SK-N-SH treated with all-trans-retinoic acid at 6 μM for 48 hours (cell line): ENCODE measurements at regions not wholly inside any gene's neighbourhood (a gene's known extent, or its start where the extent isn't known, plus 50 kb on each side); places are given as distances from the start of the nearest gene placed in this dataset.
A peak's percentile ranks its signal among the peaks of the same experiment; 100 is the strongest.

Source experiments
- ATAC-seq: fragments of 200-7000 bp; cut with Tn5 transposase; 3 replicates; pipeline ENCODE4 v1.9.1; 2020; ENCODE audit warnings: mild to moderate bottlenecking, moderate library complexity
- ARNTL ChIP-seq: fragments of 450-650 bp; formaldehyde crosslinking; IDR thresholded peaks from 2 replicates; pipeline ENCODE4 v1.5.0; 2020; ENCODE audit warnings: low read depth, mild to moderate bottlenecking, moderate library complexity, borderline replicate concordance
- BACH2 ChIP-seq: fragments of 250-450 bp; sonication (Bioruptor Pico); IDR thresholded peaks from 2 replicates; pipeline ENCODE4 v1.9.0; 2021; ENCODE audit warnings: mild to moderate bottlenecking, borderline replicate concordance
- CSDC2 ChIP-seq: fragments of 250-450 bp; sonication (Bioruptor Pico); IDR thresholded peaks from 2 replicates; pipeline ENCODE4 v1.5.0; 2020; ENCODE audit warnings: mild to moderate bottlenecking, moderate library complexity
- ESRRG ChIP-seq: fragments of 250-450 bp; sonication (Bioruptor Pico); IDR thresholded peaks from 2 replicates; pipeline ENCODE4 v1.6.1; 2021; ENCODE audit warnings: mild to moderate bottlenecking
- GLIS3 ChIP-seq: fragments of 250-450 bp; sonication (Bioruptor Pico); IDR thresholded peaks from 2 replicates; pipeline ENCODE4 v1.5.0; 2020; ENCODE audit warnings: mild to moderate bottlenecking, moderate library complexity
- ISL1 ChIP-seq: fragments of 250-450 bp; sonication (Bioruptor Pico); IDR thresholded peaks from 2 replicates; pipeline ENCODE4 v2.1.2; 2022; ENCODE audit warnings: mild to moderate bottlenecking, moderate library complexity
- OSR1 ChIP-seq: fragments of 250-450 bp; sonication (Bioruptor Pico); IDR thresholded peaks from 2 replicates; pipeline ENCODE4 v1.8.0; 2022; ENCODE audit warnings: moderate library complexity, mild to moderate bottlenecking, inconsistent platforms
- PPARA ChIP-seq: fragments of 250-450 bp; sonication (Bioruptor Pico); IDR thresholded peaks from 2 replicates; pipeline ENCODE4 v1.5.0; 2020; ENCODE audit warnings: mild to moderate bottlenecking, borderline replicate concordance
- RARB ChIP-seq: fragments of 250-450 bp; sonication (Bioruptor Pico); IDR thresholded peaks from 2 replicates; pipeline ENCODE4 v1.8.0; 2021; ENCODE audit warnings: mild to moderate bottlenecking, moderate library complexity
- SNAI2 ChIP-seq: fragments of 250-450 bp; sonication (Bioruptor Pico); IDR thresholded peaks from 2 replicates; pipeline ENCODE4 v1.5.0; 2020; ENCODE audit warnings: mild to moderate bottlenecking, moderate library complexity
- TCF4 ChIP-seq: fragments of 250-450 bp; sonication (Bioruptor Pico); IDR thresholded peaks from 2 replicates; pipeline ENCODE4 v1.8.0; 2021; ENCODE audit warnings: mild to moderate bottlenecking, moderate library complexity, borderline replicate concordance
- TOX ChIP-seq: fragments of 250-450 bp; sonication (Bioruptor Pico); IDR thresholded peaks from 2 replicates; pipeline ENCODE4 v1.8.0; 2021; ENCODE audit warnings: mild to moderate bottlenecking, moderate library complexity, borderline replicate concordance
- ZFP3 ChIP-seq: fragments of 250-450 bp; sonication (Bioruptor Pico); IDR thresholded peaks from 2 replicates; pipeline ENCODE4 v1.5.0; 2020; ENCODE audit warnings: mild to moderate bottlenecking, moderate library complexity
- ZFP30 ChIP-seq: fragments of 450-650 bp; formaldehyde crosslinking; IDR thresholded peaks from 2 replicates; pipeline ENCODE4 v1.5.0; 2022; ENCODE audit warnings: mild to moderate bottlenecking, moderate library complexity
- ZNF565 ChIP-seq: fragments of 450-650 bp; formaldehyde crosslinking; conservative IDR thresholded peaks from 2 replicates; pipeline ENCODE4 v1.5.0; 2020; ENCODE audit warnings: low read depth, mild to moderate bottlenecking, moderate library complexity
- ZNF70 ChIP-seq: fragments of 450-650 bp; formaldehyde crosslinking; IDR thresholded peaks from 2 replicates; pipeline ENCODE4 v1.5.0; 2020; ENCODE audit warnings: mild to moderate bottlenecking, moderate library complexity
- ZNF8 ChIP-seq: fragments of 450-650 bp; formaldehyde crosslinking; IDR thresholded peaks from 2 replicates; pipeline ENCODE4 v1.5.0; 2020; ENCODE audit warnings: mild to moderate bottlenecking, moderate library complexity
- TF ChIP-seq, protein P1 (sequence below): fragments of 250-450 bp; sonication (Bioruptor Pico); IDR thresholded peaks from 2 replicates; pipeline ENCODE4 v1.5.1; 2020; ENCODE audit warnings: low read depth, mild to moderate bottlenecking, moderate library complexity
- TF ChIP-seq, protein P2 (sequence below): fragments of 250-450 bp; sonication (Bioruptor Pico); IDR thresholded peaks from 2 replicates; pipeline ENCODE4 v1.5.0; 2020; ENCODE audit warnings: mild to moderate bottlenecking, moderate library complexity
- TF ChIP-seq, protein P3 (sequence below): fragments of 250-450 bp; sonication (Bioruptor Pico); IDR thresholded peaks from 2 replicates; pipeline ENCODE4 v1.8.0; 2020; ENCODE audit warnings: mild to moderate bottlenecking, moderate library complexity, borderline replicate concordance
- TF ChIP-seq, protein P4 (sequence below): fragments of 250-450 bp; sonication (Bioruptor Pico); IDR thresholded peaks from 2 replicates; pipeline ENCODE4 v1.8.0; 2021; ENCODE audit warnings: low read depth, mild to moderate bottlenecking, moderate library complexity, borderline replicate concordance
- TF ChIP-seq, protein P5 (sequence below): fragments of 250-450 bp; sonication (Bioruptor Pico); IDR thresholded peaks from 2 replicates; pipeline ENCODE4 v1.5.1; 2021; ENCODE audit warnings: mild to moderate bottlenecking, moderate library complexity

DNA sequence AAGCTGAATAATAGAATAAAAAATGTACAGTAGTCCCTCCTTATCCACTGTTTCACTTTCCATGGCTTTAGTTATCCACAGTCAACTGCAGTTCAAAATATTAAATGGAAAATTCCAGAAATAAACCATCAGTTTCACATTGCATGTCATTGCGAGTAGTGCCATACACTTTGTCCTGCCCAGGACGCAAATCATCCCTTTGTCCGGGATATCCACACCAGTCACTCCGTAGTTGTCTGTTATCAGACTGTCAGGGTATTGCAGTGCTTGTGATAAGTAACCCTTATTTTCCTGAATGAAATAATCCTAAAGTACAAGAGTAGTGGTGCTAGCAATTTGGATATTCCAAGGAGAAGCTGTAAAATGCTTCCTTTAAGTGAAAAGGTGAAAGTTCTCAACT, 271.3 kb downstream of the DKK2 start (continued):
- TF ChIP-seq, protein P1, sequence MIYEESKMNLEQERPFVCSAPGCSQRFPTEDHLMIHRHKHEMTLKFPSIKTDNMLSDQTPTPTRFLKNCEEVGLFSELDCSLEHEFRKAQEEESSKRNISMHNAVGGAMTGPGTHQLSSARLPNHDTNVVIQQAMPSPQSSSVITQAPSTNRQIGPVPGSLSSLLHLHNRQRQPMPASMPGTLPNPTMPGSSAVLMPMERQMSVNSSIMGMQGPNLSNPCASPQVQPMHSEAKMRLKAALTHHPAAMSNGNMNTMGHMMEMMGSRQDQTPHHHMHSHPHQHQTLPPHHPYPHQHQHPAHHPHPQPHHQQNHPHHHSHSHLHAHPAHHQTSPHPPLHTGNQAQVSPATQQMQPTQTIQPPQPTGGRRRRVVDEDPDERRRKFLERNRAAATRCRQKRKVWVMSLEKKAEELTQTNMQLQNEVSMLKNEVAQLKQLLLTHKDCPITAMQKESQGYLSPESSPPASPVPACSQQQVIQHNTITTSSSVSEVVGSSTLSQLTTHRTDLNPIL (CRISPR knock-in tag) = no peak
- TF ChIP-seq ISL1 (no peak), PPARA (no peak), ZNF70 (CRISPR knock-in tag) (no peak)

DNA sequence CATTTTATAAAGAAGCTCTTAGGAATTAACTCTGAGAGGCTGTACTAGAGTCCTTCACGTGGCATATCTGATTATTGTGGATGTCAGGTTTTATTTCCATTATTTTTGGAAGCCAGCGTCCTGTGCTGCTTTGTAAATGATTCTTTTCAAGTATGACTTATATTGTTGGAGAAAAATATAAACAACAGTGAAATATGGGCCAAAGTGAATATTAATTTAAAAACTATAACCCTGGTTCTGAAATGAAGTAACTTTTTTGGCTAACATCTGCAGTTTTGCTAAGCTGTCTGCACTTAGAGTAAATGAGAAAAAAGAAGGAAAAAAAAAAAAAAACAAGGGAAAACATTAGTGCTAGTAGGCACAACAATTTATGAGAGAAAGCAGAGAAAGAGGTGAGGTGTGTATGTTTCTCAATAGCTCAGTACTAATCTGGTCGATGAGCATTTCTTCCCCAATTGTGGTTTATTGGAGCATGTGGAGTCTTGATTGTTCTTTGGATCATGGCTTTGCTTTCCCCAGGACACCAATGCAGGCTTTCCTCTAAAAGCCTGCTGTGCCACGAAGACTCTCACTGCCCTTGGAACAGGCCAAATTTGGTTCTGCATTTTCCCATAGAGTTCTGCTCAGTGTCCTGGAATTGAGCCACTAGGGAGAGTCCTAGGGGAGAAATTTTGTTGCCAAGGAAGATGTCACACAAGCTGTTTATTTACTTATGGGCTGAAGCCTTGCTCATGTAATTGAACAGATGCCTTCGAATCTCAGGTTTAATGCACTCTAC, 273.3 kb downstream of the DKK2 start:
- peak; percentile 77 for ATAC-seq
- TF ChIP-seq ZFP3 (CRISPR knock-in tag) (no peak), RARB (CRISPR knock-in tag) (no peak), ISL1 (no peak)
- TF ChIP-seq, protein P2, sequence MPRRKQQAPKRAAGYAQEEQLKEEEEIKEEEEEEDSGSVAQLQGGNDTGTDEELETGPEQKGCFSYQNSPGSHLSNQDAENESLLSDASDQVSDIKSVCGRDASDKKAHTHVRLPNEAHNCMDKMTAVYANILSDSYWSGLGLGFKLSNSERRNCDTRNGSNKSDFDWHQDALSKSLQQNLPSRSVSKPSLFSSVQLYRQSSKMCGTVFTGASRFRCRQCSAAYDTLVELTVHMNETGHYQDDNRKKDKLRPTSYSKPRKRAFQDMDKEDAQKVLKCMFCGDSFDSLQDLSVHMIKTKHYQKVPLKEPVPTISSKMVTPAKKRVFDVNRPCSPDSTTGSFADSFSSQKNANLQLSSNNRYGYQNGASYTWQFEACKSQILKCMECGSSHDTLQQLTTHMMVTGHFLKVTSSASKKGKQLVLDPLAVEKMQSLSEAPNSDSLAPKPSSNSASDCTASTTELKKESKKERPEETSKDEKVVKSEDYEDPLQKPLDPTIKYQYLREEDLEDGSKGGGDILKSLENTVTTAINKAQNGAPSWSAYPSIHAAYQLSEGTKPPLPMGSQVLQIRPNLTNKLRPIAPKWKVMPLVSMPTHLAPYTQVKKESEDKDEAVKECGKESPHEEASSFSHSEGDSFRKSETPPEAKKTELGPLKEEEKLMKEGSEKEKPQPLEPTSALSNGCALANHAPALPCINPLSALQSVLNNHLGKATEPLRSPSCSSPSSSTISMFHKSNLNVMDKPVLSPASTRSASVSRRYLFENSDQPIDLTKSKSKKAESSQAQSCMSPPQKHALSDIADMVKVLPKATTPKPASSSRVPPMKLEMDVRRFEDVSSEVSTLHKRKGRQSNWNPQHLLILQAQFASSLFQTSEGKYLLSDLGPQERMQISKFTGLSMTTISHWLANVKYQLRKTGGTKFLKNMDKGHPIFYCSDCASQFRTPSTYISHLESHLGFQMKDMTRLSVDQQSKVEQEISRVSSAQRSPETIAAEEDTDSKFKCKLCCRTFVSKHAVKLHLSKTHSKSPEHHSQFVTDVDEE (CRISPR knock-in tag) = no peak

DNA sequence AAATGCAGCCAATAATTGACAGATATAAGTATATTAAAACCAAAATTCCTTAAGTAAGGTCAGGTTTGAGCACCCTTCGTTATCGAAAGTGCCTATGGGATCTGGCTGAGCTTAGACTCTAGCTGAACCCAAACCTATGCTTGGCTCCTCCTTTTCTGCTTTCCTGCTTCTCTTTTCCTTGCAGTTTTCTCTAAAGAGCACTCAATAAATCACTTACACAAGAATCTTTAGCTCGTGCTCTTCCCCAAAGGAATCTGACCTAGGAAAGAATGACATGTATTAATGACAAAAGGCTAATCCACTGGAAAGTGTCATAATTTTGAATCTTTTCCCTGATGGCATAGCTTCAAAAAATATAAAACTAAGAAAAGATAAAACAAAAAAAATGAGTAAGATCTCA, 282.7 kb downstream of the DKK2 start:
- no peak for ATAC-seq
- no peak for TF ChIP-seq ESRRG
- TF ChIP-seq BACH2 (CRISPR knock-in tag) = no peak
- no peak for TF ChIP-seq OSR1 (CRISPR knock-in tag)
- TF ChIP-seq, protein P3, sequence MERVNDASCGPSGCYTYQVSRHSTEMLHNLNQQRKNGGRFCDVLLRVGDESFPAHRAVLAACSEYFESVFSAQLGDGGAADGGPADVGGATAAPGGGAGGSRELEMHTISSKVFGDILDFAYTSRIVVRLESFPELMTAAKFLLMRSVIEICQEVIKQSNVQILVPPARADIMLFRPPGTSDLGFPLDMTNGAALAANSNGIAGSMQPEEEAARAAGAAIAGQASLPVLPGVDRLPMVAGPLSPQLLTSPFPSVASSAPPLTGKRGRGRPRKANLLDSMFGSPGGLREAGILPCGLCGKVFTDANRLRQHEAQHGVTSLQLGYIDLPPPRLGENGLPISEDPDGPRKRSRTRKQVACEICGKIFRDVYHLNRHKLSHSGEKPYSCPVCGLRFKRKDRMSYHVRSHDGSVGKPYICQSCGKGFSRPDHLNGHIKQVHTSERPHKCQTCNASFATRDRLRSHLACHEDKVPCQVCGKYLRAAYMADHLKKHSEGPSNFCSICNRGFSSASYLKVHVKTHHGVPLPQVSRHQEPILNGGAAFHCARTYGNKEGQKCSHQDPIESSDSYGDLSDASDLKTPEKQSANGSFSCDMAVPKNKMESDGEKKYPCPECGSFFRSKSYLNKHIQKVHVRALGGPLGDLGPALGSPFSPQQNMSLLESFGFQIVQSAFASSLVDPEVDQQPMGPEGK (CRISPR knock-in tag) = no peak
- TF ChIP-seq TCF4 (CRISPR knock-in tag) = no peak

DNA sequence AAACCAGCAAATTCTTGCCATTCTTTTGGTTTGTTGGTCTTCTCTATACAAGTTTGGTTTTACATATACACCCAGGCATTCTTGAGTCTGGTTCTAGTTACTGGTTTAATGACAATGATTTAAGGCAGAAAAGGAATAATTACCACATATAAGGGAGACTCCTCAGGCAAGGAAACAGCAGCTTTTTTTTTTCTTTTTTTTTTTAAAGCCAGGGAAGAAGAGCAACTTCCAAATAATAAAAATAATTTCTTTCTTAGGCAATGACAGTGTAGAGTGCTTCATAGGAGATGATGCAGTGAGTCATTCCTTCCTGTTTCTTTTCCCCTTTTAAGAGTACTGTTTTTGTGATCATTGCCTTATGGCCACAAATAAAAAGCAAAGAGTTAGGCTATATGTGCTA, 289.7 kb downstream of the DKK2 start:
- ATAC-seq = peak; percentile 92
- TF ChIP-seq SNAI2 = no peak
- TF ChIP-seq ISL1 = no peak
- TF ChIP-seq ZNF70 (CRISPR knock-in tag) = no peak
- TF ChIP-seq, protein P4, sequence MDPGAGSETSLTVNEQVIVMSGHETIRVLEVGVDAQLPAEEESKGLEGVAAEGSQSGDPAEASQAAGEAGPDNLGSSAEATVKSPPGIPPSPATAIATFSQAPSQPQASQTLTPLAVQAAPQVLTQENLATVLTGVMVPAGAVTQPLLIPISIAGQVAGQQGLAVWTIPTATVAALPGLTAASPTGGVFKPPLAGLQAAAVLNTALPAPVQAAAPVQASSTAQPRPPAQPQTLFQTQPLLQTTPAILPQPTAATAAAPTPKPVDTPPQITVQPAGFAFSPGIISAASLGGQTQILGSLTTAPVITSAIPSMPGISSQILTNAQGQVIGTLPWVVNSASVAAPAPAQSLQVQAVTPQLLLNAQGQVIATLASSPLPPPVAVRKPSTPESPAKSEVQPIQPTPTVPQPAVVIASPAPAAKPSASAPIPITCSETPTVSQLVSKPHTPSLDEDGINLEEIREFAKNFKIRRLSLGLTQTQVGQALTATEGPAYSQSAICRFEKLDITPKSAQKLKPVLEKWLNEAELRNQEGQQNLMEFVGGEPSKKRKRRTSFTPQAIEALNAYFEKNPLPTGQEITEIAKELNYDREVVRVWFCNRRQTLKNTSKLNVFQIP (CRISPR knock-in tag) = no peak
- no peak for TF ChIP-seq ZNF565 (CRISPR knock-in tag)
- no peak for TF ChIP-seq ESRRG
- TF ChIP-seq TOX (CRISPR knock-in tag) = no peak; the same call in 1 of the 2 replicates
- no peak for TF ChIP-seq PPARA
- no peak for TF ChIP-seq CSDC2
- TF ChIP-seq GLIS3 (CRISPR knock-in tag) = no peak
- no peak for TF ChIP-seq ZNF8
- TF ChIP-seq, protein P5, sequence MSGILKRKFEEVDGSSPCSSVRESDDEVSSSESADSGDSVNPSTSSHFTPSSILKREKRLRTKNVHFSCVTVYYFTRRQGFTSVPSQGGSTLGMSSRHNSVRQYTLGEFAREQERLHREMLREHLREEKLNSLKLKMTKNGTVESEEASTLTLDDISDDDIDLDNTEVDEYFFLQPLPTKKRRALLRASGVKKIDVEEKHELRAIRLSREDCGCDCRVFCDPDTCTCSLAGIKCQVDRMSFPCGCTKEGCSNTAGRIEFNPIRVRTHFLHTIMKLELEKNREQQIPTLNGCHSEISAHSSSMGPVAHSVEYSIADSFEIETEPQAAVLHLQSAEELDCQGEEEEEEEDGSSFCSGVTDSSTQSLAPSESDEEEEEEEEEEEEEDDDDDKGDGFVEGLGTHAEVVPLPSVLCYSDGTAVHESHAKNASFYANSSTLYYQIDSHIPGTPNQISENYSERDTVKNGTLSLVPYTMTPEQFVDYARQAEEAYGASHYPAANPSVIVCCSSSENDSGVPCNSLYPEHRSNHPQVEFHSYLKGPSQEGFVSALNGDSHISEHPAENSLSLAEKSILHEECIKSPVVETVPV (CRISPR knock-in tag) = no peak
- TF ChIP-seq, protein P2 (CRISPR knock-in tag) = no peak
- TF ChIP-seq ARNTL = no peak
- TF ChIP-seq ZFP3 (CRISPR knock-in tag) = no peak
- no peak for TF ChIP-seq OSR1 (CRISPR knock-in tag)
- TF ChIP-seq, protein P1 (CRISPR knock-in tag) = no peak
- TF ChIP-seq ZFP30 (CRISPR knock-in tag) = no peak
- TF ChIP-seq TCF4 (CRISPR knock-in tag) = no peak
- no peak for TF ChIP-seq RARB (CRISPR knock-in tag)
- TF ChIP-seq, all 23 proteins: peak for 0
